HepG2 (cell line): ENCODE measurements at regions not wholly inside any gene's neighbourhood (a gene's known extent, or its start where the extent isn't known, plus 50 kb on each side); places are given as distances from the start of the nearest gene placed in this dataset.

Experiments
- CBFB ChIP-seq: sonication (generic); formaldehyde crosslinking; IDR thresholded peaks from 2 replicates; pipeline ENCODE4 v1.4.0; 2020; ENCODE audit warnings: missing genetic modification reagents
- EZH2 ChIP-seq: conservative IDR thresholded peaks from 2 replicates; pipeline ENCODE4 v1.6.1; 2012; ENCODE audit warnings: mild to moderate bottlenecking, low read depth, low read length, moderate library complexity
- FOXJ3 ChIP-seq: sonication (generic); formaldehyde crosslinking; IDR thresholded peaks from 2 replicates; pipeline ENCODE4 v1.4.0; 2020; ENCODE audit warnings: missing genetic modification reagents, mild to moderate bottlenecking, borderline replicate concordance
- HOXA7 ChIP-seq: sonication (generic); formaldehyde crosslinking; IDR thresholded peaks from 2 replicates; pipeline ENCODE4 v1.8.1; 2022; ENCODE audit warnings: mild to moderate bottlenecking, missing genetic modification reagents, moderate library complexity
- MAZ ChIP-seq, 2 experiments: sonication (generic) in 1 of 2; formaldehyde crosslinking in 1 of 2; IDR thresholded peaks; 2 replicates each; pipeline versions ENCODE4 v1.5.0 to v1.6.1; 2012 to 2020; ENCODE audit warnings: low read depth in 2 of 2, mild to moderate bottlenecking in 2 of 2, borderline replicate concordance in 1 of 2, improper control_type of control experiment in 1 of 2, low read length in 1 of 2, missing genetic modification reagents in 1 of 2, moderate library complexity in 1 of 2
- TARDBP ChIP-seq: sonication (generic); formaldehyde crosslinking; IDR thresholded peaks from 2 replicates; pipeline ENCODE4 v1.8.0; 2022; ENCODE audit warnings: mild to moderate bottlenecking, missing genetic modification reagents
- ZNF331 ChIP-seq: sonication (generic); formaldehyde crosslinking; IDR thresholded peaks from 2 replicates; pipeline ENCODE4 v1.4.0; 2020; ENCODE audit warnings: missing genetic modification reagents
- ZNF496 ChIP-seq: sonication (generic); formaldehyde crosslinking; IDR thresholded peaks from 2 replicates; pipeline ENCODE4 v1.8.1; 2023; ENCODE audit warnings: mild to moderate bottlenecking, moderate library complexity, missing genetic modification reagents; ENCODE audit not compliant: insufficient replicate concordance
- ZNF563 ChIP-seq: sonication (generic); formaldehyde crosslinking; IDR thresholded peaks from 2 replicates; pipeline ENCODE4 v1.8.0; 2022; ENCODE audit warnings: mild to moderate bottlenecking, moderate library complexity, missing genetic modification reagents
- ZNF644 ChIP-seq: IDR thresholded peaks from 2 replicates; pipeline ENCODE4 v1.6.1; 2016; ENCODE audit warnings: low read depth
- TF ChIP-seq, protein P1 (sequence below): sonication (generic); formaldehyde crosslinking; IDR thresholded peaks from 2 replicates; pipeline ENCODE4 v1.5.0; 2020; ENCODE audit warnings: mild to moderate bottlenecking, missing genetic modification reagents, moderate library complexity
- TF ChIP-seq, protein P2 (sequence below): IDR thresholded peaks from 2 replicates; pipeline ENCODE4 v1.6.1; 2016; ENCODE audit warnings: missing compliant biosample characterization, missing genetic modification reagents, borderline replicate concordance
- TF ChIP-seq, protein P3 (sequence below): sonication (generic); formaldehyde crosslinking; IDR thresholded peaks from 2 replicates; pipeline ENCODE4 v1.4.0; 2020; ENCODE audit warnings: low read depth, mild to moderate bottlenecking, missing genetic modification reagents
- TF ChIP-seq, protein P4 (sequence below): sonication (generic); formaldehyde crosslinking; IDR thresholded peaks from 2 replicates; pipeline ENCODE4 v1.4.0; 2020; ENCODE audit warnings: mild to moderate bottlenecking, missing genetic modification reagents

DNA sequence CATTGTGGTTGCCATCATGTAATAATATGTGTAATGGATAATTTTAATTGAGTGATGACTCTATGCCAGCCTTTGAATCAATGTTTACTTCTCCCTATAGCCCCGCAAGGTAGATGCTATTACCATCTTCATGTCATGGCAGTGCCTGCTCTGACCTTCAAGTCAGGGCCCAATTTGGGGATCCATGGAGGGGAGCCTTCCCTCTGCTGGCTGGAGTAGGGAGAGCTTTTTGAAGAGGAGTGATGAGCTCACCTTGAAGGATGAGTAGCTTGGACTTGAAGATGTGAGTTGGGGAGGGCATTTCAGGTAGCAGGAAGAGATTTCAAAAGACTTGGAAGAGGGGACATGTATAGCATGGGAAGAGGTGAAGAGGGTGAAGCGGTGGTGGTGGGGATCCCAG, 189.2 kb downstream of the FOXD2 start:
- TF ChIP-seq, protein P1, sequence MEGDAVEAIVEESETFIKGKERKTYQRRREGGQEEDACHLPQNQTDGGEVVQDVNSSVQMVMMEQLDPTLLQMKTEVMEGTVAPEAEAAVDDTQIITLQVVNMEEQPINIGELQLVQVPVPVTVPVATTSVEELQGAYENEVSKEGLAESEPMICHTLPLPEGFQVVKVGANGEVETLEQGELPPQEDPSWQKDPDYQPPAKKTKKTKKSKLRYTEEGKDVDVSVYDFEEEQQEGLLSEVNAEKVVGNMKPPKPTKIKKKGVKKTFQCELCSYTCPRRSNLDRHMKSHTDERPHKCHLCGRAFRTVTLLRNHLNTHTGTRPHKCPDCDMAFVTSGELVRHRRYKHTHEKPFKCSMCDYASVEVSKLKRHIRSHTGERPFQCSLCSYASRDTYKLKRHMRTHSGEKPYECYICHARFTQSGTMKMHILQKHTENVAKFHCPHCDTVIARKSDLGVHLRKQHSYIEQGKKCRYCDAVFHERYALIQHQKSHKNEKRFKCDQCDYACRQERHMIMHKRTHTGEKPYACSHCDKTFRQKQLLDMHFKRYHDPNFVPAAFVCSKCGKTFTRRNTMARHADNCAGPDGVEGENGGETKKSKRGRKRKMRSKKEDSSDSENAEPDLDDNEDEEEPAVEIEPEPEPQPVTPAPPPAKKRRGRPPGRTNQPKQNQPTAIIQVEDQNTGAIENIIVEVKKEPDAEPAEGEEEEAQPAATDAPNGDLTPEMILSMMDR, result no peak
- TF ChIP-seq ZNF563 (CRISPR knock-in tag), result no peak
- no peak for TF ChIP-seq CBFB (CRISPR knock-in tag)
- TF ChIP-seq, protein P2, sequence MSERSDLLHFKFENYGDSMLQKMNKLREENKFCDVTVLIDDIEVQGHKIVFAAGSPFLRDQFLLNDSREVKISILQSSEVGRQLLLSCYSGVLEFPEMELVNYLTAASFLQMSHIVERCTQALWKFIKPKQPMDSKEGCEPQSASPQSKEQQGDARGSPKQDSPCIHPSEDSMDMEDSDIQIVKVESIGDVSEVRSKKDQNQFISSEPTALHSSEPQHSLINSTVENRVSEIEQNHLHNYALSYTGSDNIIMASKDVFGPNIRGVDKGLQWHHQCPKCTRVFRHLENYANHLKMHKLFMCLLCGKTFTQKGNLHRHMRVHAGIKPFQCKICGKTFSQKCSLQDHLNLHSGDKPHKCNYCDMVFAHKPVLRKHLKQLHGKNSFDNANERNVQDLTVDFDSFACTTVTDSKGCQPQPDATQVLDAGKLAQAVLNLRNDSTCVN (CRISPR knock-in tag), result no peak
- TF ChIP-seq ZNF331 (CRISPR knock-in tag), result no peak
- no peak for TF ChIP-seq ZNF496 (CRISPR knock-in tag)
- TF ChIP-seq FOXJ3 (CRISPR knock-in tag), result no peak
- no peak for TF ChIP-seq HOXA7 (CRISPR knock-in tag)
- TF ChIP-seq ZNF644 (CRISPR knock-in tag), result no peak
- no peak for TF ChIP-seq TARDBP
- TF ChIP-seq EZH2, result no peak
- TF ChIP-seq, protein P3, sequence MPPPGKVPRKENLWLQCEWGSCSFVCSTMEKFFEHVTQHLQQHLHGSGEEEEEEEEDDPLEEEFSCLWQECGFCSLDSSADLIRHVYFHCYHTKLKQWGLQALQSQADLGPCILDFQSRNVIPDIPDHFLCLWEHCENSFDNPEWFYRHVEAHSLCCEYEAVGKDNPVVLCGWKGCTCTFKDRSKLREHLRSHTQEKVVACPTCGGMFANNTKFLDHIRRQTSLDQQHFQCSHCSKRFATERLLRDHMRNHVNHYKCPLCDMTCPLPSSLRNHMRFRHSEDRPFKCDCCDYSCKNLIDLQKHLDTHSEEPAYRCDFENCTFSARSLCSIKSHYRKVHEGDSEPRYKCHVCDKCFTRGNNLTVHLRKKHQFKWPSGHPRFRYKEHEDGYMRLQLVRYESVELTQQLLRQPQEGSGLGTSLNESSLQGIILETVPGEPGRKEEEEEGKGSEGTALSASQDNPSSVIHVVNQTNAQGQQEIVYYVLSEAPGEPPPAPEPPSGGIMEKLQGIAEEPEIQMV, result no peak
- TF ChIP-seq MAZ (IDR thresholded peaks at IDR 0.05; ENCODE audit: borderline replicate concordance, low read depth, low read length), result no peak
- no peak for TF ChIP-seq MAZ (CRISPR knock-in tag; IDR thresholded peaks at IDR 0.05; ENCODE audit: low read depth)
- TF ChIP-seq, protein P4, sequence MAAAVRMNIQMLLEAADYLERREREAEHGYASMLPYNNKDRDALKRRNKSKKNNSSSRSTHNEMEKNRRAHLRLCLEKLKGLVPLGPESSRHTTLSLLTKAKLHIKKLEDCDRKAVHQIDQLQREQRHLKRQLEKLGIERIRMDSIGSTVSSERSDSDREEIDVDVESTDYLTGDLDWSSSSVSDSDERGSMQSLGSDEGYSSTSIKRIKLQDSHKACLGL (CRISPR knock-in tag), result no peak
